ENCODE measurements at regions not wholly inside any gene's neighbourhood (a gene's known extent, or its start where the extent isn't known, plus 50 kb on each side); places are given as distances from the start of the nearest gene placed in this dataset.

DNA sequence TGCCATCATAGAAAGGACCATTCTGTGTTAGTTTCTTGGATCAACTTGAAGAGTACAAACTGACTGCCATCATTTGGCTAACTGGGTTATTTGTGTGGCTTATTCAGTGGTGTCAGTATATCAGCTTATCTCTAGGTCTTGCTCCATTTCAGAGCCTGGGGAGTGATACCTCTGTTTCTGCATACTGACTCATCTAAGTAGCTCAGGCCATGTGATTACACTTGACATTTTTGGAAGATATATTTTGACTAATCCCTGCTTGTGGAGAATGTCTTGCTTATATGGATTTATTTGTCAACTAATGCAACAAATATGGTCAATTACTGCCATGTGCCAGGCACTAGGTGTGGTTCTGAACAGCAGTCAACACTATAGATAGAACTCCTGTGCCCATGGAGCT, 311.7 kb downstream of the YTHDC2 start:
- TF ChIP-seq, protein P1, sequence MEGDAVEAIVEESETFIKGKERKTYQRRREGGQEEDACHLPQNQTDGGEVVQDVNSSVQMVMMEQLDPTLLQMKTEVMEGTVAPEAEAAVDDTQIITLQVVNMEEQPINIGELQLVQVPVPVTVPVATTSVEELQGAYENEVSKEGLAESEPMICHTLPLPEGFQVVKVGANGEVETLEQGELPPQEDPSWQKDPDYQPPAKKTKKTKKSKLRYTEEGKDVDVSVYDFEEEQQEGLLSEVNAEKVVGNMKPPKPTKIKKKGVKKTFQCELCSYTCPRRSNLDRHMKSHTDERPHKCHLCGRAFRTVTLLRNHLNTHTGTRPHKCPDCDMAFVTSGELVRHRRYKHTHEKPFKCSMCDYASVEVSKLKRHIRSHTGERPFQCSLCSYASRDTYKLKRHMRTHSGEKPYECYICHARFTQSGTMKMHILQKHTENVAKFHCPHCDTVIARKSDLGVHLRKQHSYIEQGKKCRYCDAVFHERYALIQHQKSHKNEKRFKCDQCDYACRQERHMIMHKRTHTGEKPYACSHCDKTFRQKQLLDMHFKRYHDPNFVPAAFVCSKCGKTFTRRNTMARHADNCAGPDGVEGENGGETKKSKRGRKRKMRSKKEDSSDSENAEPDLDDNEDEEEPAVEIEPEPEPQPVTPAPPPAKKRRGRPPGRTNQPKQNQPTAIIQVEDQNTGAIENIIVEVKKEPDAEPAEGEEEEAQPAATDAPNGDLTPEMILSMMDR (IDR thresholded peaks at IDR 0.05), result no peak
- TF ChIP-seq ZFX (IDR thresholded peaks at IDR 0.05; ENCODE audit: borderline replicate concordance), result no peak
